IPS-NIHi7 (cell line): ENCODE measurements at regions not wholly inside any gene's neighbourhood (a gene's known extent, or its start where the extent isn't known, plus 50 kb on each side); places are given as distances from the start of the nearest gene placed in this dataset.
A peak's percentile ranks its signal among the peaks of the same experiment; 100 is the strongest.
"Not testable (repeated sequence)": the region's sequence is repeated elsewhere in the genome, so short reads cannot be mapped to it uniquely, and the experiment has no call there.

Source experiments
- DNase-seq: peaks from one replicate; pipeline ENCODE4 v3.0.0; 2012; ENCODE audit warnings: mixed read lengths; ENCODE audit errors: extremely low spot score

- no peak for DNase-seq
Measured at GRCh38 chr14:51342226-51342625, 102.2 kb downstream of the TMX1 start.

GRCh38 chr14:51351997-51352396 lies 112.0 kb downstream of the TMX1 start:
- DNase-seq: no peak

- DNase-seq: no peak
Measured at GRCh38 chr14:51353901-51354300, 113.9 kb downstream of the TMX1 start.

GRCh38 chr14:51354846-51355245 lies 114.8 kb downstream of the TMX1 start:
- no peak for DNase-seq

GRCh38 chr14:51356381-51356780 lies 116.3 kb downstream of the TMX1 start:
- DNase-seq: no peak

- no peak for DNase-seq
Measured at GRCh38 chr14:51357250-51357649, 117.2 kb downstream of the TMX1 start.

- DNase-seq: no peak
Measured at GRCh38 chr14:51360592-51360991, 120.5 kb downstream of the TMX1 start.

GRCh38 chr14:51365241-51365965 lies 125.4 kb downstream of the TMX1 start:
- no peak for DNase-seq

GRCh38 chr14:51366460-51366859 lies 126.4 kb downstream of the TMX1 start:
- DNase-seq: not testable (repeated sequence)

GRCh38 chr14:51366866-51367599 lies 127.0 kb downstream of the TMX1 start:
- DNase-seq: not testable (repeated sequence)

- no peak for DNase-seq
Measured at GRCh38 chr14:51367600-51367931, 127.5 kb downstream of the TMX1 start.

- DNase-seq: no peak
Measured at GRCh38 chr14:51368721-51369163, 128.7 kb downstream of the TMX1 start.

- peak; percentile 60 for DNase-seq
Measured at GRCh38 chr14:51369814-51370213, 129.8 kb downstream of the TMX1 start.

- DNase-seq: no peak
Measured at GRCh38 chr14:51370758-51371386, 130.8 kb downstream of the TMX1 start.

GRCh38 chr14:51377186-51377585 lies 137.1 kb downstream of the TMX1 start:
- DNase-seq: not testable (repeated sequence)

GRCh38 chr14:51382506-51382905 lies 142.5 kb downstream of the TMX1 start:
- DNase-seq: no peak

- DNase-seq: no peak
Measured at GRCh38 chr14:51386411-51386810, 146.4 kb downstream of the TMX1 start.

- no peak for DNase-seq
Measured at GRCh38 chr14:51386983-51387735, 147.1 kb downstream of the TMX1 start.

GRCh38 chr14:51392416-51392815 lies 152.4 kb downstream of the TMX1 start:
- DNase-seq: no peak

- no peak for DNase-seq
Measured at GRCh38 chr14:51394384-51394783, 154.3 kb downstream of the TMX1 start.

- DNase-seq: no peak
Measured at GRCh38 chr14:51394804-51395203, 154.8 kb downstream of the TMX1 start.

- no peak for DNase-seq
Measured at GRCh38 chr14:51395361-51395849, 155.4 kb downstream of the TMX1 start.
